Endothelial cell (in vitro differentiated cells): ENCODE measurements at regions not wholly inside any gene's neighbourhood (a gene's known extent, or its start where the extent isn't known, plus 50 kb on each side); places are given as distances from the start of the nearest gene placed in this dataset.

Source experiments
- DNase-seq: peaks from one replicate; pipeline ENCODE4 v3.0.0; 2021; ENCODE audit warnings: low spot score
- H3K27ac Mint-ChIP-seq: one replicate; pipeline ENCODE4 v1.8.0; 2021; ENCODE audit warnings: mixed read lengths, inconsistent platforms; ENCODE audit not compliant: unreplicated experiment
- H3K27me3 Mint-ChIP-seq: one replicate; pipeline ENCODE4 v1.8.0; 2021; ENCODE audit warnings: mild to moderate bottlenecking, moderate library complexity, mixed read lengths, inconsistent platforms; ENCODE audit not compliant: unreplicated experiment
- H3K36me3 Mint-ChIP-seq: one replicate; pipeline ENCODE4 v1.8.0; 2021; ENCODE audit warnings: mild to moderate bottlenecking, low read depth, mixed read lengths, inconsistent platforms; ENCODE audit not compliant: unreplicated experiment
- H3K4me1 Mint-ChIP-seq: one replicate; pipeline ENCODE4 v1.8.0; 2021; ENCODE audit warnings: mild to moderate bottlenecking, mixed read lengths, inconsistent platforms; ENCODE audit not compliant: unreplicated experiment
- H3K4me3 Mint-ChIP-seq: one replicate; pipeline ENCODE4 v1.8.0; 2021; ENCODE audit warnings: mild to moderate bottlenecking, mixed read lengths, inconsistent platforms; ENCODE audit not compliant: unreplicated experiment
- H3K9me3 Mint-ChIP-seq: one replicate; pipeline ENCODE4 v1.8.0; 2021; ENCODE audit warnings: mixed read lengths, inconsistent platforms; ENCODE audit not compliant: unreplicated experiment
- CTCF ChIP-seq: fragments of 200-600 bp; sonication (generic); IDR thresholded peaks from one replicate; pipeline ENCODE4 v1.5.0; 2021; ENCODE audit warnings: antibody characterized with exemption; ENCODE audit not compliant: unreplicated experiment

- Mint-ChIP-seq H3K27me3 (no peaks in the 10 kb centered on the region), H3K36me3 (no peaks in the 10 kb centered on the region), H3K4me3 (no peak overlapping the region), H3K4me1 (peaks cover 3% of the 10 kb centered on the region), H3K9me3 (no peaks in the 10 kb centered on the region), H3K27ac (no peak overlapping the region)
- DNase-seq, result no peak
- TF ChIP-seq CTCF, result no peak
Measured at GRCh38 chr20:11785885-11786507, 131.7 kb upstream of the BTBD3 start.

GRCh38 chr20:11790046-11790445, 127.6 kb upstream of the BTBD3 start:
- Mint-ChIP-seq H3K4me1 (peaks cover 3% of the 10 kb centered on the region), H3K9me3 (no peaks in the 10 kb centered on the region), H3K4me3 (no peak overlapping the region), H3K27me3 (no peaks in the 10 kb centered on the region), H3K27ac (no peak overlapping the region), H3K36me3 (no peaks in the 10 kb centered on the region)
- no peak for DNase-seq
- no peak for TF ChIP-seq CTCF

- no peak for TF ChIP-seq CTCF
- Mint-ChIP-seq H3K4me1 (peaks cover 3% of the 10 kb centered on the region), H3K4me3 (no peak overlapping the region), H3K9me3 (no peaks in the 10 kb centered on the region), H3K36me3 (no peaks in the 10 kb centered on the region), H3K27me3 (no peaks in the 10 kb centered on the region), H3K27ac (no peak overlapping the region)
- DNase-seq, result no peak
Measured at GRCh38 chr20:11791316-11791715, 126.4 kb upstream of the BTBD3 start.

DNA sequence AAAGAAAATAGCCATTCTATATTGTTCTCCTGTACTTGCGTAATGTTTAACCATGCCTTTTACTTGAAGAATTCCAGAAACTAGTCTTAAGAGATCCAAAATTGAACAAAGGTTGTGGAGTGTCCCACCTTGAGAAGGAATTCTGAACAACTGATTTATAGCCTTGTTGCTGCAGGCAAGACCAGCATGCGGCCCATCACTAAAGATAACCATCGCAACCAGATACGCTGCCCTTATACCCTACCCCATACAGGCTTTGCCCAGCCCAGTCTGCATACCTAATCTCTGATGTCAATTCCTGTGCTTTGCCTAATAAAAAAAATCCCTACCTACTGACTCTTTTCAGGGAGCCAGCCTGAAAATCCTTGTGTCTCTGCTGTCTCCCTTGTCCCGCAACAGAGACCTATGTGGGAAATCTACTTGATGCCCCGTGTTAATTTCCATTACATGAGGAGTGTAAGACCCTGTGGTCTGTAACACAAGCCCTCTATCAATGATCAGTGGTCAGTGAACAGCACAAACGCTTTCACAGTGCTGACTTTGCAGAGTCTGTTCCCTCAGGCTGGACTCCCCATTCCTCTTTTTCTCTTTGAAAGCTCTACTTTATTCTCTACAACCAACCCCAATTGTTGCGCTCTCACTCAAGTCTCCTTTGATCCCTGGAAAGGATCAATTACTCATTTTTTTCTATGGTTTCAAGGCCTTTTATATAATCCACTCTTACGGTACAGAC, 125.7 kb upstream of the BTBD3 start:
- H3K4me3 Mint-ChIP-seq, result no peak overlapping the region
- H3K27ac Mint-ChIP-seq, result no peak overlapping the region
- H3K27me3 Mint-ChIP-seq, result no peaks in the 10 kb centered on the region
- no peaks in the 10 kb centered on the region for H3K36me3 Mint-ChIP-seq
- H3K4me1 Mint-ChIP-seq, result no peaks in the 10 kb centered on the region
- no peak for DNase-seq
- no peak for TF ChIP-seq CTCF
- no peaks in the 10 kb centered on the region for H3K9me3 Mint-ChIP-seq

- Mint-ChIP-seq H3K4me3 (no peak overlapping the region), H3K4me1 (no peaks in the 10 kb centered on the region), H3K9me3 (no peaks in the 10 kb centered on the region), H3K27me3 (no peaks in the 10 kb centered on the region), H3K36me3 (no peaks in the 10 kb centered on the region), H3K27ac (no peak overlapping the region)
- no peak for TF ChIP-seq CTCF
- no peak for DNase-seq
Measured at GRCh38 chr20:11792568-11792953, 125.1 kb upstream of the BTBD3 start.
